Hindlimb muscle (tissue), 1 donor: ENCODE measurements at regions not wholly inside any gene's neighbourhood (a gene's known extent, or its start where the extent isn't known, plus 50 kb on each side); places are given as distances from the start of the nearest gene placed in this dataset.
"Not testable (repeated sequence)": the region's sequence is repeated elsewhere in the genome, so short reads cannot be mapped to it uniquely, and the experiment has no call there.

Experiments used
- DNase-seq: peaks from one replicate; pipeline ENCODE4 v3.0.0-alpha.2; 2013

DNA sequence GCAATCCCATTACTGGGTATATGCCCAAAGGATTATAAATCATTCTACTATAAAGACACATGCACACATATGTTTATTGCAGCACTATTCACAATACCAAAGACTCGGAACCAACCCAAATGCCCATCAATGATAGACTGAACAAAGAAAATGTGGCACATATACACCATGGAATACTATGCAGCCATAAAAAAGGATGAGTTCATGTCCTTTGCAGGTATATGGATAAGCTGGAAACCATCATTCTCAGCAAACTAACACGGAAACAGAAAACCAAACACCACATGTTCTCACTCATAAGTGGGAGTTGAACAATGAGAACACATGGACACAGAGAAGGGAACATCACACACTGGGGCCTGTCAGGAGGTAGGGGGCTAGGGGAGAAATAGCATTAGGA, 235.7 kb downstream of the PTN start:
- DNase-seq, result not testable (repeated sequence)

DNA sequence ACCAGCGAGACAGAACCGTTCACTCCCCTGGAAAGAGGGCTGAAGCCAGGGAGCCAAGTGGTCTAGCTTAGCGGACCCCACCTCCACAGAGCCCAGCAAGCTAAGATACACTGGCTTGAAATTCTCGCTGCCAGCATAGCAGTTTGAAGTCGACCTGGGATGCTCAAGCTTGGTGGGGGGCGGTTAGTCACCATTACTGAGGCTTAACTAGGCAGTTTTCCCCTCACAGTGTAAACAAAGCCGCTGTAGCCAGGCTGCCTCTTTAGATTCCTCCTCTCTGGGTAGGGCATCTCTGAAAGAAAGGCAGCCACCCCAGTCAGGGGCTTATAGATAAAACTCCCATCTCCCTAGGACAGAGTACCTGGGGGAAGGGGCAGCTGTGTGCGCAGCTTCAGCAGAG, 235.1 kb downstream of the CHRM2 start:
- DNase-seq, result not testable (repeated sequence)

DNA sequence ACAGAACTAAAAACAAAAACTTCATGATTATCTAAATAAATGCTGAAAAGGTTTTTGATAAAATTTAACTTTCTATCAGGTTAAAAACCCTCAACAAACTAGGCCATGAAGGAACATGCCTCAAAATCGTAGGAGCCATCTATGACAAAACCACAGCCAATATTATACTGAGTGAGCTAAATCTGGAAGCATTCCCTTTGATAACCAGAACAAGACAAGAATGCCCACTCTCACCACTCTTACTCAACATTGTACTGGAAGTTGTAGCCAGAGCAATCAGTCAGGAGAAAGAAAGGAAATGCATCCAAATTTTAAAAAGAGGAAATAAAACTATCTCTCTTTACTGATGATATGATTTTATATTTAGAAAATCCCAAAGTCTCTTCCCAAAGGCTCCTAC, 228.7 kb downstream of the CHRM2 start:
- DNase-seq, result no peak

DNA sequence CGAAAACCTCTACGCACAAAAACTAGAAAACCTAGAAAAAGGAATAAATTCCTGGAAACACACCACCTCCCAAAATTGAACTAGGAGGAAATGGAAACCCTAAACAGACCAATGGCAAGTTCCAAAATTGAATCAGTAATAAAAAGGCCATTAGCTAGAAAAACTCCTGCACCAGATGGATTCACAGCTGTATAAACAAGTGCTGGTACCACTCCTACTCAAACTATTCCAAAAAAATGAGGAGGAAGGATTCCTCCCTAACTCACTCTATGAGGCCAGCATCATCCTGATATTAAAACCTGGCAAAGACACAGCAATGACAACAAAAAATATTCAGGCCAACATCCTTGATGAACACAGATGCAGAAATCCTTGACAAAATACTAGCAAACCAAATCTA, 228.2 kb downstream of the CHRM2 start:
- DNase-seq, result peak; percentile 11

DNA sequence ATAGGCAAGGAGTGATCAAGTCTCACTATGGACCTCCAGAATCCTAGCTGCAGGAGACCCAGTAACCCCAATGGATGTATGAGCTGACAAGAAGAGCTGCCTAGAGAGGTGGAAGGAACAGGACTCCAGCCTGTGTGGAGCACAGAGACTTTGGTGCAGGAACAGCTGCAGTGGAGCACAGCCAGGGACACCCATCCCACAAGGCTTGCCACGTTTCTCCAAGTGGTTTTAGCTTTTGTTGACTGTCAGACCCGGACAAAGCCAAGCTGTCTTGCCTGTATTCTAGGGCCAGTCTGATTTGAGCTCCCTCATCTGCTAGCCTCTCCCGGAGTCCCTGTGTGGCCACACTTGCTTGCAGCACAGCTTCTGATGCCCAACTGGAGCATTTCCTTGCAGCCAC, 224.7 kb downstream of the CHRM2 start:
- DNase-seq, result no peak

DNA sequence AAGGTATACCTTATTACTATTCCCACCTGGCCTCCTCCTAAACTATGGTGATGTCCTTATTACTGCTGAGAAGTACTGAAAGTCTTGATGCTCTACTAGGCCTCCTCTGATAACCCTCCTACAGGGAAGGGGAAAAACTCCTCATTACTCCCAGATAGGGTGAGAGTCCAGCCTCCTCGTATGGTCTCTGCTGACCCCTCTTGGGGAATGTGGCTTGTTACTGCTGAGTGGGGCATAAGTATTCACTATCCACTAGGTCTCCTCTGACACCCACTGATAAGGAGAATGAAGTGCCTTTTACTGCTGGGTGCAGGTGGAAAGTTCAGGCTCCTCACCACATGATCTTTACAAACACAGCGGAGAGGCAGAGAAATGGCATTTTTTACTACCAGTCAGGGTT, 222.9 kb downstream of the CHRM2 start:
- DNase-seq, result no peak

DNA sequence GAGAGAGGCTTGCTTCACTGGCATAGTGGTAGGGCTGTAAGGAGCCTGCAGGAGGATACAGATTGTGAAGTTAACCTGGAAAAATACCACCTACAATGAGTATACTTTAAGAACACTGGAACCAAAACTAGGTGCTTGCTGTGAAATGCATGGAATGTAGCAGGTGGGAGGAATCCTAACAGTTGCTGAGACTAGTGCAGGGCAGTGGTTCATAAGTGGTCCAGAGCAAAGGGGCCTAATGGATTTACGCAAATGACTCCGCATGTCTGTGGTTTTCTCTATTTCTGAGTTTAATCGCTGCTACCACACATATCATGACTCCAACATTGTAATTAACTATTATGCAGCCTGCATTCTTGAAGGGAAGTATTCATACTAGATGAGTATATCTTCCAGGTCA, 218.4 kb downstream of the CHRM2 start:
- no peak for DNase-seq

DNA sequence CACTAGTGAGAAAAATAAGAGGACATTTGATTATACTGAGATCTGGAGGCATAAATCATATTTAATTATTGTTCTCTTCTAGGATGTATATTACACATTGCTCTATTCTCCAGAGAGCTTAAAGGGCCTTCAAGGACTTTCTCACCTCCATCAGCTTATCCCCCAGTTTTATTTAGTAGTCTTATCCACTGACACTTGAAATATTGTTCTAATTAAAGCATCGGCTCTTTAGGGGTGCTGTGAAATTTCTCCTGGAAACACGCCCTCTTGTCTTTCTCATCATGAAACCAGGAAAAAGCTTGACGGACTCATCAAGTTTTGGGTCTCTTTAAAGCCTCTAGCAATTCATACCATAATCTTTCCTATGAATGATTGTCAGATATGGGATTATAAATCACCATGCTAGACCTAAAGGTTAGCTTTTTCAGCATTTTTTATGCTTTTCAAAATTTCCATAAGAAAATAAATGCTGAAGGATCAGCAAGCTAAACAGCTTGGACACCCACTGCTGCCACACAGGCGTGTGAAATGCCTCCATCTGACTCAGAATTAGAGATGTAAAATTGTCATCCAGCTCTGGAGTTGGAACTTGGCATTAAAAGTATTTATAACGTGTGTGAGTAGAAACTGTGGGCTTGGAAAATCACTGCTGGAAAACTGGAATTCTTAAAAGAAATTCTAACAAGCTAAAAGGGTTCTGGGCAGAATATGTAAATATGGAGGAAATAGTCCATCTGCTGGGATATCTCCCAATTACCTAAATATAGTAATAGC, 216.3 kb downstream of the CHRM2 start:
- no peak for DNase-seq

DNA sequence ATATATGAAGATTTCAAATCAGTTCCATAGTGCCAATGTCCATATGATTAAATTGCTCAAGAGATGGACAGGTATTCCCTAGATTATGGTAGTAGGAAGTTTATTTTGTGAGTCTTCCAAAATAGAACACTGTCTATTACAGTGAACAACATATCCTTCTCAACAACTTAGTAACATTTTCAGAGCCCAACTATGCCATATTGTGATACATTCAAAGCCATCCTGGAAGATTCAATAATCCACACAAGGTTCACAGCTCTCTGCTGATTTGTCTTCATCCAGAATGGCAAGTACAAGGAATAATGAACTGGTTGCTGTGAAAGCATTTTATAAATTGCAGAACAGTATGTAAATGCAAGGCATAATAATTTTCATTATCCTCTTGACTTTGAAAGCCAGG, 213.9 kb downstream of the CHRM2 start:
- DNase-seq, result no peak

DNA sequence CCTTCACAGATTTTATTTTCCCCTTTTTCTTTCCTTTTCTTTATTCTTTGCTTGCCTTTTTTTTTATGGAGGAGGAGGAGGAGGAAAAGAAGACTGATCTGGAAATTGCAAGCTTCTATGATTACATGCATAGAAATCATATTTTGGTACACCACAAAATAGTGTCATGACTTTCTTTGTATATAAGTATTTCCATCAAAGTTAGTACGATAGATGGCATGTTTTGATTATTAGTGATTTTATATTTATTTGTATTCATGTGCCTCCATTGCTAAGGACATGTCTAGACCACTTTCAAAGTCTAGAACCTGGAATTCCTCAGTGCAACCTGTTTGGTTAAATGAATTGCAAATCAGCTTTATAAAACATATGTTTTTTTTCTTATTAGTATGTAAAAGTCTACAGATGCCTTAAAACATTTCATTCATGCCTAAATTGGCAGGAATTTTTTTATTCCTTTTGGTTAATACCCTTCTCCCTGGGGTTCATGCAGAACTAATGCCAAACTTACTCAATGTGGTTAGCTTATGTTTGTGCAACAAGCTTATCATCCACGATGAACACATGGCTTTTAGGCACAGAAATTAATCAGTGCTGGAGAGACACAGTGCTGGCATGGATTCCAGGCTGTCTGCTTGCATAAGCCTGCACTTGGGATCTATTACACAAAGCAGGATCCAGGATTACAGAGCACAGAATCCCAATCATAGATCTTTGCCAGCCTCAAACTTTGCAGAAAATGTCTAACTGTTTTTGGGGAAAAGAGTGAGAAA, 213.1 kb downstream of the CHRM2 start:
- DNase-seq, result peak; percentile 25

DNA sequence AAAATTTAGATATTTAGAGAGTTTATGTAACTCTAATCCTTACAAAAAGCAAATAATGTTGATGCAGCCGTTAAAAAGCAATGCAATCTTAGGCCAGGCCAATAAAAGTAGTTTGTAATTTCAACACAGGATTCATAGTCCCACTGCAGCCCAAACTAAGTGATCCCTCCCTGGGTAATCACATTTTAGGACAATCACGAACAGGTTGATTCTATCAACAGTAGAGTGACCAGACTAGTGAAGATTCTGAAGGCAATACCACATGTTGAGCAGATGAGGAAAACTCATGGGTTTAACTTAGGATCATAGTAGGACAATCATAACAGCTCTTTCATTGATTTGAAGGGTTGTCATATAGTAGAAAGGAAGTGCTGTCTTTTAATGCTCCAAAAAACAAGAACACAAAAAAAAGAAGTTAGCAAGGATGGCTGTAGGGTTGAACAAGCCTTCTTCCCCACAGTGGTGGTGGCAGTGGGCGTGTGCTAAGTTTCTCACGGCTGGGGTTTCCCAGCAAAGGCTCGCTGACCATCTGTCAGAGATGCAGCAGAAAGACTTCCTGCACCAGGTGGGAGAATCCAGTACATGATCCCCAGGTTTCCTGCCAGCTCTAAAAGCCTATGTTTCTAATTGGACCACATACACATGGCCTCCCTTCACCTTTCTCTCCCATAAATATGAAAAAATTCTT, 212.2 kb downstream of the CHRM2 start:
- no peak for DNase-seq

DNA sequence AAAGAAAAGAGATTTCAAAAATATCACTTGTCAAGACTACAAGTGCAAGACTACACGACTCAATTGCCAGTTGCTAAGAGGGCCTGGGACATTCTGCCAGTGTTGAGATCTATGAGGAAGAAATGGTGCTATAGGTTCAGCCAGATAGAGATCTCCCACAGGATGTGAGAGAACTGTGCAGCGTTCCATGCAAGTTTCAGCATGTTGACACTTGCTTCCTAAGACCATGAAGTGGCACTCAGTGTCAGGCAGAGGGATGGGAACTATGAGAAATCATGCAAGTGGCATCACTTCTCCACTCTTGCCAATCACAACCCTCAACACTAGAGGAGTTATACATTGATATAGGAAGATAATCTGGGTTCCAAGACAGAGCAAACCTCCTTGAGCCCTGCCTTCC, 210.3 kb downstream of the CHRM2 start:
- DNase-seq, result no peak

DNA sequence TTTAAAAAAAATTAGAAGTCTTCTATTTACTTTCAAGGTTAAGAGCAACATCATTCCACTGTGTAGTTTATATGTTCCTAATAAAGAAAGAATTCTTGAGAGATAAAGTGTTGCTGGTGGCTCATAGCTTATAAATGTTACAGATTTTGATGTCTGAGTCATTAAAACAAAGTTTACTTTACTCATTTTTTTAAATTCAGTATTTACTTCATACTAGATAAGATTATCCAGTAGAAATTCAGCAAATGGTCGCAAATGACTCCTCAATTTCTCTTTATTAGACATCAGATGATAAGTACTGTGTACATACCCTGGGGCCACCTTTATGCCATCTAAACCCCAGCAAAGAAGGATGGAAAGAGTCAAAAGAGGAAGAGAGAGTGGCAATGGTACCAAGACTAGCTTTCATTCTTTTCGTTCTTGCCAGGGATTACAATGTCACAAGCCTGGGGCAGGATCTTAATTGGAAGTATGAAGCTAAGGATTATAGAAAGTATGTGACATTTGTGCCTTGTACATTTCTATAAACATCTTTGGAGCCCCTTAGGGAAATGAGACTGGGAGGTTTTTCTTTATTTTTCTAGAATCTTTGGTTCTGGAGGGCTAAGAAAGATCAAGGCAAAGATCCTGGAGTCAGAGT, 206.1 kb downstream of the CHRM2 start:
- no peak for DNase-seq

DNA sequence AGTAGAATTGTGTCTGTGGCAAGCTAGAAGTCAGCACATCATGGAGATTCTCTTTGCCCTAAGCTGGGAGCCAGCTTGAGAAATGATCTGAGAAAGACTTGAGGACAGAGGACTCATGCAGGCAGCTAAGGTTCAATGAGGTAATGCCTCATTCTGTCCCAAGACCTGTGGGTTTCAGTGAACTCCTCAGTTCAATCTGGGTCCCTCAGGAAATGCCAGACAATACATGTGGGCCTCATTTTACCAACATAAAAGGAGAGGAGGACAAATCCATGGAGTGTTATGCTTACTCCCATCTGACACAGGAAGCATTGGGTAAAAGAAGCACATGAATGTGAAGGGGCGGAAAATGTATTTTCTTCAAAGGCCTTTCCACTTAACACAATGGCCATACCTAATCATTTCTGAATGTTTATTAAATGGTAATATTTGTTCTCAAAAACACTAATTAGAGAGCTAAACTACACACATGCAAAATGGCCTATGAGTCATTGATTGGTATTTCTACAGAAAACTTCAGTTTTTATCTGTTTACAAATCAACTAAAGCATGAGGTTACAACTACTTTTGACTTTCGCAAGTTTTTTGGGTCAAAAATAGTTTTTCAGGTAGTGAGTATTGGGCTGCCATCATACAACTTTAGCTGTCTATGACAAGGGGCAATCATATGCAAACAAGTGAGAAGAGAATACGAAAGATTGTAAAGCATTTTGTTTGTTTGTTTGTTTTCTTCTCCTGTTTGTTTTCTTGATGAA, 205.3 kb downstream of the CHRM2 start:
- no peak for DNase-seq
